TTC549 (cell line): ENCODE measurements at regions not wholly inside any gene's neighbourhood (a gene's known extent, or its start where the extent isn't known, plus 50 kb on each side); places are given as distances from the start of the nearest gene placed in this dataset.
"Not testable (repeated sequence)": the region's sequence is repeated elsewhere in the genome, so short reads cannot be mapped to it uniquely, and the experiment has no call there.

Experiments used
- FAIRE-seq: peaks from 2 replicates; lab custom pipeline; 2012; peaks lifted over from hg19 to GRCh38; lab: Jason Lieb, UNC

DNA sequence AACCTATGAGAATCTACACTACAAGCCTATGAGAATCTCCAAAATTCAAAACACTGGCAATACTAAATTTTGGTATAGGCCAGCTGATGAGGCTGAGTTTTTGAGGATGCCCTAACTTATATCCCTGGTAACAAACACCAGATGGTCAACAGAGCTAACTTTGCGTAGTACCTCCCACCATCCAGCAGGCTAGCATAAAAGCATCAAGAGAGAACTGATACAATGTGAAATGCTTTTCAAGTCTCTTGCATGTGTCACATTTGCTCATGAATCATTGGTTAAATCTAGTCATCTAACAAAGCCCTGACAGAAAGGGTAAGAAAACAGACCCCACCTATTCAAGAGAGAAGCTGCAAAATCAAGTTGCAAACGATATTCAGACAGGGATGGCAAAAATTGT is 1609.7 kb upstream of the CDH9 start:
- no peak for FAIRE-seq

DNA sequence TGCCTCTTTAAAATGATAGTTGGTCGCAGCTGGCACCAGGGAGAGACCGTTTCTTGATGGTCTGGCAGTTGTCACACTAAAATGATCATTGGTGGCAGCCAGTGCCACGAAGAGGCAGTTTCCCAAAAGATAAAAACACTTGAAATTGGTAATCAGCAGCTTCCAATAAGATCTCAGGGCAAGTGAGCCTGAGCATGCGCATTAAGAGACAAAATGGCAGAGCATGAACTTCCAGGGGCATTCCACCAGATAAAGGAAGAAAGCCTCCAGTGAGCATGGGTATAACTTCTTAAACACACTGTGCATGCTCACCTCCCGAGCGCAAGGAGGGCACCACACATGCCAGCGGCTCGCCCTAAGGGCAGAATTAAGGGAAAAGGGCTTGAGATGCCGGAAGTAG is 1594.2 kb upstream of the CDH9 start:
- FAIRE-seq, result no peak

DNA sequence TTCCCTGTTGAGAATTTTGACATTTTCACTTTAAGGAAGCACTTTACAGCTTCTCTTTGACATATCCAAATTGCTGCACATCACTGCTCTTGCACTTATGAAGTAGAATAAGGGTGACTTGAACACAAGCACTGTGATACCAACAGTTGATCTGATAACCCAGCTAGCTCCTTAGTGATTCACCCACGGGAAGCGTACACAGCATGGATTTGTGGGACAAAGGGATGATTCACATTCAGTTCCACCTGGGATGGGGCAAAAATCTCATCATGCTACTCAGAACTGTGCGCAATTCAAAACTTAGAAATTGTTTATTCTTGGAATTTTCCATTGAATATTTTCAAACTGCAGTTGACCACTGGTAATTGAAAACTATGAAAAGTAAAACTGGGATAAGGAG is 1565.5 kb upstream of the CDH9 start:
- no peak for FAIRE-seq

DNA sequence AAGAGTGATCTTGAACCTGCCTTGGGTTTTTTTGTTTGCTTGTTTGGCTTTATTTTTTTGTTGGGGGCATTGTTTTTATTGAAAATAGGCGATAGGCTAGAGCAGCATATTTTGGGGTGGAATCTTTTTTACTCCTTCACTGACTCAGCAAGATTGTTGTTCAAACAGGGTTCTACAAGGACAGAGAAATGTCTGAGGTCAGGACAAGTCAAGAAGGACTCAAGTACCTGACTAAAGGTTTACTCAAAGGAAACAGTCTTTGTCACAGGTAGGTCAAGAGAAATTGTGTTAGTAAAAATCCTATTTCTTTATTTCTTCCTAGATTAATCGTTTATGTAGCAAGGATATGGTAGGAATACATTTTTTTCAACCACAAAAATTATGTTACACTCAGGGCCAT is 1564.0 kb upstream of the CDH9 start:
- no peak for FAIRE-seq

DNA sequence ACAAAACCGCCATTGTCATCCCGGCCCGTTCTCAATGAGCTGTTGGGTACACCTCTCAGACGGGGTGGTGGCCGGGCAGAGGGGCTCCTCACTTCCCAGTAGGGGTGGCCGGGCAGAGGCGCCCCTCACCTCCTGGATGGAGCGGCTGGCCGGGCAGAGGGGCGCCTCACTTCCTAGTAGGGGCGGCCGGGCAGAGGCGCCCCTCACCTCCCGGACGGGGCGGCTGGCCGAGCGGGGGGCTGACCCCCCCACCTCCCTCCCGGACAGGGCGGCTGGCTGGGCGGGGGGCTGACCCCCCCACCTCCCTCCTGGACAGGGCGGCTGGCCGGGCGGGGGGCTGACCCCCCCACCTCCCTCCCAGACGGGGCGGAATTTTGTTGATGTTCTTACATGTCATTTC is 1558.3 kb upstream of the CDH9 start:
- FAIRE-seq, result not testable (repeated sequence)

DNA sequence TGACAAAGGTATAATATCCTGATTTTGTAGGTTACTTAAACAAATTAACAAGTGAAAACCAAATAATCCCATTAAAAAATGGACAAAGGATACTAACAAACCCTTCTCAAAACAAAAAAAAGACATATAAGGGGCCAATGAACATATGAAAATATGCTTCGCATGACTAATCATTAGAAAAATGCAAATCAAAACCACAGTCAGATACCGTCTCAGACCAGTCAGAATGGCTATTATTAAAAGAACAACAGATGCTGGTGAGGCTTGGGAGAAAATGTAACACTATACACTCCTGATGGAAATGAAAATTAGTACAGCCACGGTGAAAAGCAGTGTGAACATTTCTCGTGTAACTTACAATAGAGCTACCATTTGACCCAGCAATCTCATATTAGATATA is 1542.2 kb upstream of the CDH9 start:
- FAIRE-seq, result no peak

DNA sequence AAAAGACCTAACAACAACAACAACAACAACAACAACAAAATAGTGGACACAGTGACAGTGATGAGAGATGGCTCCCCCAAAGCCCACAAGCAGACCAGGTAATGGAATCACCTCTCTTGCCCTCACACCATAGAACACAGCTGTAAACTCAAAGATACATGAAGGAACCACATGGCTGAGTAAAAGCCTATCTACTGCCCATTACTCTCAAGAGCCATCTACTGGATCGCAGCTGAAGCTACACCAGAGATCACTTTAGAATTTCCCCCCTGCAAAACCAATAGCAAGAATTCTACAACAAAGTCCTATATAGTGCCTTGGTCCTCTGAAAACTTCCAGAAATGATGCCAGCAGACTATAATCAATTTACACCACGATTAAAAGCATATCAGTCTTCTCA is 1537.6 kb upstream of the CDH9 start:
- no peak for FAIRE-seq

DNA sequence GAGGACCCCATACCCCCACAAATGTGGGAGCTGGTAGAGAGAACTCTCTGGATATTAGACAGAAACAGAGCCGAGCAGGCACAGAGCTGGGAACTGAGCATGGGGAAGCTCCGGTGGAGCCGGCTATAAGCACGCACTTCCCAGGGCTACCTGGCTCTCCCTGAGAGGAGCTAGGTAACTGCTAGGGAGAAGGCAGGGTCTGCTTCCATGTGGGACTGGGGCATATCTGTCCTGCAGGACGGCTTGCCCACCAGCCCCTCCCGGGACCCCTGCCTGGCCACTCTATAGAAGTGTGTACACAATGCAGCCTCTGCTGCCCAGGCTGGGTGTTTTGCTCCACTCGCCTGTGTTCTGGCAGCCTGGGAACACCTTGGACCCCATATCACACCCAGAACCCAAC is 1537.0 kb upstream of the CDH9 start:
- FAIRE-seq, result no peak

DNA sequence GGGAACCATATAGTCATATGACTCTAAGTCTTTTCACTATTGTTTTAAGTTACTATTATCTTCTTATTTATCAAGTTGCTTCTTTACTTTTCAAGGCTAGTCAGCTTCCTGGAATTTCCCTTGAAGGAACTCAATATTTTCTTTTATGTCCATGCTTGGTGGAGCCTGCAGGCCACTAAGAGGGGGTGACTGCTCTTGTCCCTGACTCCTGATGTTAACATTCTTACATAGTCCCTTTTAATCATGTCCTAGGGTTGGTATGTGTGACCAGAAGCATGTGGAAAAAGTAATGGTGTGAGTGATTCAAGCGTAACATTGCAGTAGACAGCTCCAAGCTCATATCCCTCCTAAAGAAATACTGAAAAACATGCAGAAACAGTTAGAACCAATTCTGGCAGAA is 1536.2 kb upstream of the CDH9 start:
- no peak for FAIRE-seq

DNA sequence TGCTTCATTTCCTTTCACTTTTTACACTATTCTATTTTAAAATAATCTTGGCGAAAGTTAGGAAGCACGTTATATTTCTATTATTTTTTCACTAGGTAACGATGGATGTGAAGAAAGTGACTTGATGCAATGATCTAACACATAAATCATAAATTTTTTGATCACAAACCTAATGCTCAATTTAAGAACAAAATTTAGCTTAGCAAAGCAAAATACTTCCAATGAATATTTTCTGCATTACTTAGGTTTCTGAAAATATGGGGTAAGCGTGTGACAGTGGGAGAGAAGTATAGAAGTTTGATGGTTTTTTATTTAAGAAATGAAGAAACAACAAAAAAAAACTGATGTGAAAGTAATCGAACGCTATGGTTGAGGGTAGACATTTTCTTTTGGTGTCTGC is 1528.7 kb upstream of the CDH9 start:
- FAIRE-seq, result no peak

DNA sequence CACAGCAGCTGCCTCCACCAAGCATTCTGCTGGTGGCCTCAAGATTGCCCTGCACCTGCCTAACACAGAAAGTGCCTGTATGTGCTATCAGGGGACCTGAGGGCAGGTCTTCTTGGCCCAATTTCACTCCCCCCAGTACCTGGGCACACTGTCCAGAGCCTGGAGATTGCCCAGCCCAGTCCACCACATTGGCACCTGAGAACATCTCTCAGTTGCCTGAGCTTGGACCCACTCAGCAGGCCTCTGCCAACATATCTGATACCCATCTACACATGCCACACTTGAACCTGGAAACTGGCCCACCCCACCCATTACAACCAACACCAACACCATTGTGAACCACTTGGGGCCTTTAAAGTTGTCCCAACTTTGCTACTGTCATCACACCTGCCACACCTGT is 1523.1 kb upstream of the CDH9 start:
- FAIRE-seq, result no peak

DNA sequence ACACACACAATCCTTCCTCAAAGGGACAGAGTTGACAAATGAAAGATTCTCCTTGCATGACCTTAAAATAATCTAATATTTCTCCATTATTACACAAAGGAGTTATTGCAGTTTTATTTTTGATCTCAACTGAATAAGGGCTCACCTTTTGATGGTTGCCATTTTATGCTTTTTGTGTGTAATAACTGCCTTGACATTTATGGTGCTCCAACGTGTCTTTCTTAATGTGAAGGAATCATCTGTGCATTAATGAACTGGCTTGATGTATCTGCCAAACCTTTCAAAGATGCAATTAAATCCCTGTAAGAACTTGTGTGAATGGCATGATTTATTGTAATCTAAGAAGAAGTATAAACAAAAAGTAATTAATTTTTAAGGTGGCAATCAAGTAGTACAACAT is 1519.8 kb upstream of the CDH9 start:
- no peak for FAIRE-seq

DNA sequence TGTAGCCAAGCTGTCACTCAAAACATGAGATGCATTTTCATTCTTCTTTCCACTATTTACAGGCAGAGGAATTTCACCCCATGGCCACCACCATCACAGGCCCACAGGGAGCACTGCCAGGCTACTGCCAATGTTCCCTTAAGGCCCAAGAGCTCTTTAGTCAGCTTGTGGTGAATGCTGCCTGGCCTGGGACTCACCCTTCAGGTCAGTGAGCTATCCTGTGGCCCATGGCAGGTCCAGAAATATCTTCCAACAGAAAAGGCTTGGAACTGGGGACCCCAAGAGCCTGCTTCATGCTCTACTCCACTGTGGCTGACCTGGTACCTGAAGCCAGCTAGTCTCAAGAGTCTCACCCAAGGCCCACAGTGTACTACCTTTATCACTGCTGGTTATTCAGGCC is 1518.7 kb upstream of the CDH9 start:
- FAIRE-seq, result no peak

DNA sequence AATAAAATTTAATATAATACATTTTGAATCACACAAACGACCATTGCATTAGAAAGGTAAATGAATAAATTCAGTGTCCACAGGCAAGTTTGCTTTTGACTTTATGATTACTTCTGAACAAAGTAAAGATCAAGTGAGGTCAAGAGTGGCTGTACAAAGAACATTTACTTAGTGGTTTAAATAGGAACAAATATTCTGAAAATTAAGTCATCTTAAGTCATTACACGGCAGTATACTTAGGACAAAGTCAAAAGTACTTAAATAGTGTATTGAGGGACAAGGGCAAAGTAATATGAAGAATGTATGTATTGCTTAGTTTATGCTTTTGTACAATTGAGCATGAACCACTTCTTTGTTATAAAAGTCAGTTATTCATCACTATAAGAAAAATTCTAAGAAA is 1511.2 kb upstream of the CDH9 start:
- no peak for FAIRE-seq

DNA sequence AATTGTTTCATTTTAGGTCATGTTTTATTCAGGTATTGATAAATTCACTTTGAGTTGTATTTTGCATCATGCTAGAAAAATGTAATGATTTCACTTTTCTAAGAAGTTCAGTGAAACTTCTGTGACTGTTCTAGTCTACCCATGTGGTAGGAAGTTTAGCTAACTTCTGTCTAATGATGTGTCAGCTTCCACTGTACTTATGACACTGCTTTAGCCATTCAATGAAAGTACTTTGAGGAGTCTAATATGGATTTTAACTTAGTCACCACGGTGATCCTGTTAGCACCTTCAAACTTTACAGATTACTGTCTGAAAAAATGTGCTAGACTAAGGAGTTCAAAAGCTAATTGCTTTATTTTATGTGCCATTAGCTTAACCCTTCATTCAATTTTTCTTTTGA is 1510.5 kb upstream of the CDH9 start:
- no peak for FAIRE-seq

DNA sequence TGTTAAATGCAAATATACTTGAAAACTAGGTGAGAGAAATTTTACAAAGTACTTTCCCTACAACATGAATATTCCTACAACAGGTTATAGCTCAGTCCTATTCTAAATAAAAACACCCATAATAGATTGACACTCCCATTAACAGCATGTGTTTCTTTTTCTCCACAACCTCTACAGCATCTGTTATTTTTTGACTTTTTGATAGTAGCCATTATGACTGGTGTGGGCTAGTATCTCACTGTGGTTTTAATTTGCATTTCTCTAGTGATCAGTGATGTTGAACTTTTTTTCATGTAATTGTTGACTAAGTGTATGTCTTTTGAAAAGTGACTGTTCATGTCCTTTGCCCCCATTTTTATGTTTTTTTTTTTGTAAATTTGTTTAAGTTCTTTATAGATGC is 1506.1 kb upstream of the CDH9 start:
- FAIRE-seq, result no peak

DNA sequence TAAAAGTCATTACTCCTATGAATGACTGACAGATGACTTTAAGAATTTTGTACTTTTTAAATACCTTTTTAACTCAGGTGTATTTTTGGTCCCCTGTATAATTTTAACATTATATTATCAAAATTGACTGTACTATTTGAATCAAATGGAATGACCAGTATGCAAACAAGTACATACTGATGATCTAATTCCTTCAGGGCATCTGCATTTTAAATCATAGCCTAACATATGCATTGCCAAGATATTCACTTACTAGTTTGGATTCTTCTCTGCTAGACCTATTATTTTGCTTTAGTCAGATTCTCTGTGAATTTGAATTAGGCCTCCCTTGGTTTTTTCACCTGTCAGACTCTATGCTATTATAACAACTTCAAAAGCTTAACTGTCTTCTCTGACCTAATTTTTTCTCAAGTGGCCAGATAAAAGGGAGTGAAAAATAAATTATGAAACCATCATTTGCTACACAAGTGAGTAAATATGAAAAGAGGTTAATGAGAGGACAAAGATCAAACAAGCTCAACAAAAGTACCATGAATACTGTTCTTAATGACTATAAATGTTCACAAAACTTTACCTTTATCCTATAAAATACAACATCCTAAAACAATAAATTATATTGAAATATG is 1505.2 kb upstream of the CDH9 start:
- FAIRE-seq, result no peak

DNA sequence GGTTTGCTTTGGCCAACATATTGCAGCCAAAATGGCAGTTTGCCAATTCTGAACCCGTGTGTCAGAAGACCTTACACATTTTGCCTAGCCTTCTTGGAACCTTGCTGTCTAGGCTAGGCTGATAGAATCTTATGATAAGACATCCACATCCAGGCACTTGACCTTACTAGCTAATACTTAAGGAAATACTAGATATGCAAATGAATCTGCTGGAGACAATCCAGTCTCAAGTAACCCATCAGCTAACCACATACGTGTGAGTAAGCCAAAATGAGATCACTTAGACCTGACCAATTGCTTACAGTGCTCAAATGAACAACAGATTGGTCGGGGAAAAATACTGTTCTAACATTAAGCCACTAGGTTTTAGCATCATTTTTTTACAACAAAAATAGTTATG is 1504.6 kb upstream of the CDH9 start:
- no peak for FAIRE-seq

DNA sequence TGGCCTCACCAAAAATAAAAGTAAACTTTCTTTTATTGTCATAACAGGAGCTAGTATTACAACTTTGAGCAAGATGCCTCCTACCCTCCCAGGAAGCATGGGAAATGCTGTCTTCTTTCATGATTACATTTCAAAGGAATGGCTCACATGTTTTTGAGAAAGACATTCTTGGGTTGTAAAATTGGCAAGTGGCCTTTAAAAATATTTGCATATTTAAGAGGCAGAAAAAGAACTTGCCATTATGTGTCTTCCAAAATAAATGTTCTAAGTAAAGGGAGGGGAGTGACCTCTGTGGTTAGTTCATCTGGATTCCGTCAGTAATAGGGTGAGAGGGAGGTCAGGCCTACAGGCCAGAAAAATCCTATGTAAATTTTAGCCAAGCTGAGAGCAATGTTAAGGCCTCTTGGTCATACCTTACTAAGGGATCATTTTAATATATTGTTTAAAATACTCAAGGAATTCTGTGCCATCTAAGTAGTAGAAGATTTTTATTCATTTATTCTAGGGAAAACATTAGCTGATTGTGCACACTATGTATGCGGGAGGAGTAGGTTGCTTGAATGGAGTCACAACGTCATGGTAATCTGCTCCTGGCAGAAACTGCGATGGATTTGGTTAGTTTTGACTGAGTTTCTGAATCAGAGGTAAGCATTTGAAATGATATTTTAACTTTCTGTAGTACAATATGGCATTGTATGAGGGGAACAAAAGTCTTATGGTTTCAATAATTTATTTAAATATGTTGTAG is 1485.7 kb upstream of the CDH9 start:
- FAIRE-seq, result no peak

DNA sequence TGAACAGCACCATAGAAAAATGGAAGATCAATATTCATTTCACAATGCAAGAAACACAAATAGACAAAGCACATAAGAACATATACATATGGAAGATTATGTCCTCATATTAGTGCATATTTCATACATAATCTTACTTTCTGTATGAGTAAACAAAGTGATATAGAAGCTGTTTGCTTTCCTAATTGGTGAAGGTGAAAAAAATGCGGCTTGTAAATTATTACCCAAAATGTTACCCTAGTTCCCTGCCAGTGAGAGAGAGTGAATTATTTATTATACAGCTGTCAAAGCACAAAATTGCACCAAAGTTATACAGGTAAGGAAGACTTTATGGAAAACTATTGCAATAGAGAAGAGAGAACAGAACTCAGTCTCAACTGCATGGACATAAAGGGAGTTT is 1485.0 kb upstream of the CDH9 start:
- FAIRE-seq, result no peak

DNA sequence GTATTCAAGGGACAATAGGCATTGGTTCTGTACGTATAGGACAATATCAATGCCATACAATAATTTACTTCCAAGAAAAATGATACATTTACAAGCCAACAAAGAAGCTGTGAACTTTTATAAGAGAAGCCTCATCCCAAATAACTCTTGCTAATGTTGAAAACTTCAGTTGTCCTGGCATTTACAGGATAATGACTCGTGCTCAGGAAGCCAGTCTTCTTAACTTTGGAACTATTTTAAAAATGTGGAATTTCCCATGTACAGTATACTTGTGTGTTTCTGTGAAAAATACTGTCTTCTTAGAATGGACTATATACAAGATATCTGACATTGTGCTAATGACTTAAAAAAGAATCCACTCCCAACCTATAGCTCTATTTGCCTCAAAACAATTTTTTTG is 1479.3 kb upstream of the CDH9 start:
- FAIRE-seq, result no peak

DNA sequence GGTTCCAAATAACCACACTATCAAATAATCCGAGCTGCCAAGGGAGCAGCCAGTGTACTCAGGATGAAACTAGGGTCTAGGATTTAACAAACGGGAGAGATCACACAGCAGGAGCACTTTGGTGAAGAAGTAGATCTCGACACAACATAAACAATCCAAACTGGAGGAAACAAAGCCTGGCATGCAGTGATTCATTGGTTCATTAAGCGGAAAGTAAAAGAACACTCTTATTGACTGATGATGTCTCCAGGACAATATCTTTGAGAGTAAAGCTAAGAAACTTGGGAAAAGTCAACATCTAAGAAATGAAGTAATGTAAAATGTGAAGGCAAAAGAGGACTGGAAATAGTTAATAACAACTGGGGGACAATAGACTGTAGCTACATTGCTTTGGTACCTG is 1478.3 kb upstream of the CDH9 start:
- FAIRE-seq, result no peak

DNA sequence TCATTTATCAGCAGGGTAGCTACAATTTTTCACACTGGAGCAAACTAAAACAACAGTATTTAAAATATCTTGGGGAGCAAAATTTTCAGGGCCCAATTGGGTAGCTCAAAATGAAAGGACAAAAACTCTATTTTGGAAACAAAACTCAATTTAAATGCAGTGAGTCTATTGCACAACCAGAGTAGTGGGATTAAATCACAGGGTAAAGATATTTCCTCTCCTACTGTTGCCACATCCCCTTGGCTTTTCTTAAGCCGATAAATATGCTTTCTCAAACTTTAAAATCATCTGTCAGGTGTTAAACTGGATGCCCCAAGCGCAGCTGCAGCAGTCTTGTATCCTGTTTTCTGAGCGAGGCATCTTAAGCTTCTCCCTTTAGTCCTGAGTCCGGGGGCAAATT is 1474.3 kb upstream of the CDH9 start:
- no peak for FAIRE-seq

DNA sequence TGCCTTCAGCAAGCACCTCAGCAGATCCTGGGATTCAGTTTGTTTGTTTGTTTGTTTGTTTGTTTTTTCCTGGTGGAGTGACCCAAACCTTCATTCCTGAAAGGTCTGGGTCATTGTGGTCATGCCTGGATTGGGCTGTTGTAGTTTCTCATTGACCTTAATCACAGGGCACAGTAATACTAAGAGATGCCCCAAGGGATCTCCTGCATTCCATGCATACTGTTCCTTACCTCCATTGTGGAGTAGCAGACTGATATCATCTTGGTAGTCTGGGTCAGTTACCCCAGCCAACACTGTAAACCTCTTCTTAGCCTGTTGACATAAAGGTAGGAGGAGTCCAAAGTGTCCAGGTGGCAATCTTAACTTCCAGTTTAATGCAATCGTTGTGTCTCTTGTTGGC is 1466.7 kb upstream of the CDH9 start:
- FAIRE-seq, result no peak

DNA sequence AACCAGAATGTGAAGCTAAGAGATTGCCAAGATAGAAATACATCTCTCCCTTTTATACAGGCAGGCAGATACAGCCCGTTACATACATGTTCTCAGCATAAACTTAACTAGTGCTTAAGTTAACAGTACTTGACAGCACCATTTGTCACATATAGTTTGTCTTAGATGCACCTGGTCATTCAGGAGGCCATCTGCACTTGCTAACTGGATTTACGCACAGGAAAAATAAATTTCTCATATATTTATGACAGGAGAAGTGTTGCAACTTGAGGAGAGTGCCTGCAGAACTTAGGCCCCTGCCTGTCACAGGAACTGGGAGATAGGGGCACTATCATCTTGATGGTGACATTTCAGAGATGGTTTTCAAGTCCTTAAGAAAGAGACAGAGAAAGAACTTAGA is 1462.1 kb upstream of the CDH9 start:
- no peak for FAIRE-seq
